B cell (primary cell): ENCODE measurements at regions not wholly inside any gene's neighbourhood (a gene's known extent, or its start where the extent isn't known, plus 50 kb on each side); places are given as distances from the start of the nearest gene placed in this dataset.

Source experiments
- ATAC-seq: fragments of 200-7000 bp; cut with Tn5 transposase; one replicate; pipeline ENCODE4 v1.10.0; 2021; ENCODE audit warnings: low read depth, mild to moderate bottlenecking, moderate number of reproducible peaks, moderate library complexity
- CTCF ChIA-PET: fragments of 350-600 bp; sonication (Branson Sonifier 250); formaldehyde crosslinking; loops from one replicate; lab custom pipeline; 2021; ENCODE audit warnings: antibody characterized with exemption, inconsistent platforms; lab: Charles Lee
- POLR2A ChIA-PET: fragments of 350-600 bp; sonication (Branson Sonifier 250); formaldehyde crosslinking; loops from one replicate; lab custom pipeline; 2021; ENCODE audit warnings: antibody characterized with exemption; lab: Charles Lee
- DNase-seq: peaks from one replicate; pipeline ENCODE4 v3.0.0; 2013
- H2AFZ ChIP-seq: 2 replicates; pipeline ENCODE4 v1.6.1; 2012; ENCODE audit warnings: mild to moderate bottlenecking, low read depth, low read length; ENCODE audit not compliant: insufficient read depth, poor library complexity, severe bottlenecking
- H3K27ac ChIP-seq, 2 donors: 1 replicate in 1 of 2; 2 replicates in 1 of 2; pipeline ENCODE4 v1.5.1; 2012 to 2013; ENCODE audit warnings: low read length in 2 of 2, mild to moderate bottlenecking in 2 of 2, moderate library complexity in 1 of 2
- H3K27me3 ChIP-seq, 4 experiments: fragments of 200-600 bp in 1 of 4; sonication (generic) in 1 of 4; replicated peaks in 1 of 4; 1 replicate in 2 of 4; 2 replicates in 2 of 4; pipeline versions ENCODE4 v1.6.1 to v1.7.0; 2013 to 2016; ENCODE audit warnings: low read length in 3 of 4, mild to moderate bottlenecking in 2 of 4, mixed read lengths in 1 of 4, moderate library complexity in 1 of 4; ENCODE audit not compliant: insufficient read depth in 4 of 4, control insufficient read depth in 3 of 4; ENCODE audit errors: control extremely low read depth in 1 of 4
- H3K36me3 ChIP-seq, 2 experiments: replicated peaks in 1 of 2; 1 replicate in 1 of 2; 2 replicates in 1 of 2; pipeline versions ENCODE4 v1.6.1 to v1.7.1; 2013; ENCODE audit warnings: low read length in 1 of 2; ENCODE audit not compliant: insufficient read depth in 2 of 2, control insufficient read depth in 1 of 2; ENCODE audit errors: control extremely low read depth in 1 of 2, extremely low read depth in 1 of 2
- H3K4me1 ChIP-seq, 2 donors: fragments of 200-600 bp in 1 of 2; sonication (generic) in 1 of 2; 1 replicate in 1 of 2; 2 replicates in 1 of 2; pipeline versions ENCODE4 v1.5.1 to v1.6.1; 2013 to 2017; ENCODE audit warnings: low read length in 2 of 2; ENCODE audit not compliant: control insufficient read depth in 2 of 2, insufficient read depth in 2 of 2
- H3K4me2 ChIP-seq: replicated peaks from 2 replicates; pipeline ENCODE3; 2012; ENCODE audit warnings: mild to moderate bottlenecking, low read depth, low read length; ENCODE audit not compliant: poor library complexity, severe bottlenecking
- H3K4me3 ChIP-seq, 5 experiments: fragments of 200-600 bp in 1 of 5; sonication (generic) in 1 of 5; 1 replicate in 3 of 5; 2 replicates in 2 of 5; pipeline versions ENCODE4 v1.5.1 to v1.7.0; 2011 to 2016; ENCODE audit warnings: low read length in 4 of 5, mild to moderate bottlenecking in 4 of 5, low read depth in 2 of 5, control low read depth in 1 of 5, moderate library complexity in 1 of 5; ENCODE audit not compliant: insufficient read depth in 1 of 5; ENCODE audit errors: control extremely low read depth in 1 of 5, extremely low read depth in 1 of 5
- H3K79me2 ChIP-seq: fragments of 200-600 bp; sonication (generic); one replicate; pipeline ENCODE4 v1.6.0; 2016; ENCODE audit warnings: low read length; ENCODE audit not compliant: control insufficient read depth, insufficient read depth
- H3K9ac ChIP-seq: fragments of 200-600 bp; sonication (generic); 2 replicates; pipeline ENCODE4 v1.6.1; 2017; ENCODE audit warnings: mild to moderate bottlenecking, low read length, moderate library complexity
- H3K9me3 ChIP-seq, 3 donors: one replicate each; pipeline versions ENCODE4 v1.6.1 to v1.7.1; 2013; ENCODE audit warnings: low read length in 2 of 3; ENCODE audit not compliant: control insufficient read depth in 2 of 3, insufficient read depth in 1 of 3; ENCODE audit errors: control extremely low read depth in 1 of 3
- H4K20me1 ChIP-seq: 2 replicates; pipeline ENCODE4 v1.6.0; 2012; ENCODE audit warnings: mild to moderate bottlenecking, low read length; ENCODE audit not compliant: insufficient read depth, control insufficient read depth, poor library complexity, severe bottlenecking
- H3K27ac Mint-ChIP-seq: one replicate; pipeline ENCODE4 v1.8.0; 2021; ENCODE audit warnings: mixed read lengths
- H3K27me3 Mint-ChIP-seq: one replicate; pipeline ENCODE4 v1.8.0; 2021; ENCODE audit warnings: mixed read lengths
- H3K4me1 Mint-ChIP-seq: one replicate; pipeline ENCODE4 v1.8.0; 2021; ENCODE audit warnings: mixed read lengths
- H3K4me3 Mint-ChIP-seq: one replicate; pipeline ENCODE4 v1.8.0; 2021; ENCODE audit warnings: mixed read lengths
- H3K9me3 Mint-ChIP-seq: one replicate; pipeline ENCODE4 v1.8.0; 2022; ENCODE audit warnings: mixed read lengths; ENCODE audit not compliant: insufficient read depth
- EZH2 ChIP-seq: IDR thresholded peaks from 2 replicates; pipeline ENCODE4 v1.6.1; 2012; ENCODE audit warnings: borderline replicate concordance, low read depth, mild to moderate bottlenecking, moderate library complexity, low read length; ENCODE audit not compliant: insufficient read depth, poor library complexity, severe bottlenecking
- WGBS: methylation state at CpG from one replicate; pipeline ENCODE4 v1.1.5; 2013; ENCODE audit warnings: missing lambda C conversion rate; ENCODE audit not compliant: insufficient coverage; 5-methylcytosine and 5-hydroxymethylcytosine counted together
- intact Hi-C: fragments of 100-400 bp; cut with micrococcal nuclease; formaldehyde crosslinking; loops from one replicate; pipeline ENCODE4 v1.10.0; 2022
- TF ChIP-seq, protein P1 (sequence below): fragments of 200-600 bp; IDR thresholded peaks from one replicate; pipeline ENCODE4 v1.8.0; 2022; ENCODE audit warnings: antibody characterized with exemption, mild to moderate bottlenecking

DNA sequence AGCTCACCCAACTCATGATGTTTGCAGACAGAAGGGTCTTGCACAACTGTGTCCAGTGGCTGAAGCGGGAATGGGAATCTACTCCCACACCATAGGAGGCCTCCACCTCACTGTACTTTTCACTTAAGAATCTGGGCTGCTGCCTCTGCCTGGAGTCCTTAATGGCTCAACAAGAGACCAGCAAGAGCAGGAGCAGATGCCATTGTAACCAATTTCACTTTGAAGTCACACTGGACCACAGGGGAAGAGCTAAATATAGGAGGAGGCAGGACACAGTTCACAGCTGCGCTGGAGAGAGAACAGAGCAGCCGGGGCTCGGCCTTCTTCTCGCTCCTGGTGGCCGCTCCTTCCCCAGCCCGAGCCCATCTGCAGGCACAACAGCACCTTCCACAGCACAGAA lies 120.4 kb downstream of the SIPA1L2 start:
- no peak overlapping the region for H3K27ac Mint-ChIP-seq
- H3K9me3 Mint-ChIP-seq = no peaks in the 10 kb centered on the region

DNA sequence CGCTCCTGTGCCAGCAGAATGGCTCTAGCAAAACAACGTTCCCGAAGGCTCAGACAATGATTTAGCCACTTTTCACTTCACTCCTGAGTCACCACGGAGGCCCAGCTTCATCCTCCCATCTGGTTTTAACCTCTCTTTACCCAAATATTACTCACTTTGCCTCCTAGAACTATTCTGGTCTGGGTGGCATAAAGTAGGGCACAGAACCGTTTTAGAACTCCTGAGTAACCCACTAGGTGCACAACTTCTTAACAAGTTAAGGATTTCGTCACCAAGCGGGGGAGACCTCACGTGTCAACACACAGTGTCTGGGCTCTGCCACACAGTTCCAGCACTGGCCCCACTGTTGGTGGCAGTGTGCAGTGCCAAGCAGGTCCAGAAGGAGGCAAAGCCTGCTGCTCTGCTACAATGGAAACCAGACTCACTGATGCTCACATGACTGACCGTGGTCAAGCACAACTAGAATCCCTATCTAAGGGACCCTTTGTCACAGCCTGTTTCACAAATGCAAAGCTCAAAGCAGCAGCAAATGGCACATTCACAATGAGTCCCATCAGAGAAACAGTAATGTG lies 121.7 kb downstream of the SIPA1L2 start:
- Mint-ChIP-seq H3K4me1 (no peaks in the 10 kb centered on the region), H3K4me3 (no peak overlapping the region), H3K27ac (no peak overlapping the region), H3K27me3 (peaks cover 22% of the 10 kb centered on the region), H3K9me3 (no peaks in the 10 kb centered on the region)
- ATAC-seq = no peak
- WGBS = 79% methylated on average over 9 of the region's 9 CpGs
- no peaks in the 10 kb centered on the region for H3K36me3 ChIP-seq
- POLR2A ChIA-PET = no interaction called here
- no peaks in the 10 kb centered on the region for H3K79me2 ChIP-seq
- peaks cover 0 to 2% (median 0%) of the 10 kb centered on the region in 4 experiments for H3K27me3 ChIP-seq
- H3K4me3 ChIP-seq = no peak overlapping the region
- H3K27ac ChIP-seq = no peak overlapping the region
- H4K20me1 ChIP-seq = no peaks in the 10 kb centered on the region
- DNase-seq = no peak
- CTCF ChIA-PET = no interaction called here
- no peaks in the 10 kb centered on the region for H3K4me1 ChIP-seq
- intact Hi-C loops = no loop called here
- H3K9ac ChIP-seq = no peak overlapping the region
- H3K9me3 ChIP-seq = peaks cover 0 to 2% (median 0%) of the 10 kb centered on the region in 3 donors
- TF ChIP-seq, protein P1, sequence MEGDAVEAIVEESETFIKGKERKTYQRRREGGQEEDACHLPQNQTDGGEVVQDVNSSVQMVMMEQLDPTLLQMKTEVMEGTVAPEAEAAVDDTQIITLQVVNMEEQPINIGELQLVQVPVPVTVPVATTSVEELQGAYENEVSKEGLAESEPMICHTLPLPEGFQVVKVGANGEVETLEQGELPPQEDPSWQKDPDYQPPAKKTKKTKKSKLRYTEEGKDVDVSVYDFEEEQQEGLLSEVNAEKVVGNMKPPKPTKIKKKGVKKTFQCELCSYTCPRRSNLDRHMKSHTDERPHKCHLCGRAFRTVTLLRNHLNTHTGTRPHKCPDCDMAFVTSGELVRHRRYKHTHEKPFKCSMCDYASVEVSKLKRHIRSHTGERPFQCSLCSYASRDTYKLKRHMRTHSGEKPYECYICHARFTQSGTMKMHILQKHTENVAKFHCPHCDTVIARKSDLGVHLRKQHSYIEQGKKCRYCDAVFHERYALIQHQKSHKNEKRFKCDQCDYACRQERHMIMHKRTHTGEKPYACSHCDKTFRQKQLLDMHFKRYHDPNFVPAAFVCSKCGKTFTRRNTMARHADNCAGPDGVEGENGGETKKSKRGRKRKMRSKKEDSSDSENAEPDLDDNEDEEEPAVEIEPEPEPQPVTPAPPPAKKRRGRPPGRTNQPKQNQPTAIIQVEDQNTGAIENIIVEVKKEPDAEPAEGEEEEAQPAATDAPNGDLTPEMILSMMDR = no peak
- TF ChIP-seq EZH2 = no peak
- no peak overlapping the region for H3K4me2 ChIP-seq
- no peak overlapping the region for H2AFZ ChIP-seq

More for the DNA sequence above, 120.4 kb downstream of the SIPA1L2 start:
- Histone ChIP-seq H3K9ac (no peak overlapping the region), H3K36me3 (no peaks in the 10 kb centered on the region), H3K27me3 (peaks cover 0 to 2% (median 0%) of the 10 kb centered on the region in 4 experiments), H3K79me2 (no peaks in the 10 kb centered on the region), H3K4me2 (no peak overlapping the region), H2AFZ (no peak overlapping the region), H4K20me1 (no peaks in the 10 kb centered on the region), H3K4me3 (no peak overlapping the region), H3K4me1 (no peaks in the 10 kb centered on the region), H3K9me3 (peaks cover 0 to 2% (median 0%) of the 10 kb centered on the region in 3 donors), H3K27ac (no peak overlapping the region)
- CTCF ChIA-PET = no interaction called here
- Mint-ChIP-seq H3K4me1 (no peaks in the 10 kb centered on the region), H3K27me3 (peaks cover 19% of the 10 kb centered on the region), H3K4me3 (no peak overlapping the region)
- intact Hi-C loops = no loop called here
- ATAC-seq = no peak
- POLR2A ChIA-PET = no interaction called here
- TF ChIP-seq EZH2 = no peak
- TF ChIP-seq, protein P1 = no peak
- no peak for DNase-seq
- 95% methylated on average over 7 of the region's 7 CpGs for WGBS
